Panc1 (cell line): ENCODE measurements at regions not wholly inside any gene's neighbourhood (a gene's known extent, or its start where the extent isn't known, plus 50 kb on each side); places are given as distances from the start of the nearest gene placed in this dataset.

ENCODE experiments used
- ATAC-seq: fragments of 200-7000 bp; cut with Tn5 transposase; 2 replicates; pipeline ENCODE4 v1.9.1; 2020; ENCODE audit warnings: mild to moderate bottlenecking, moderate library complexity
- BruUV-seq: library from RNA; stranded (reverse); fragments of 400-500 nt; replicated peaks from 2 replicates; lab custom pipeline; 2021; lab: Mats Ljungman, UMichigan
- CTCF ChIA-PET: fragments of 300-600 bp; sonication (Branson Sonifier 250); formaldehyde crosslinking; loops from one replicate; lab custom pipeline; 2022; ENCODE audit warnings: antibody characterized with exemption; lab: Charles Lee
- POLR2A ChIA-PET: fragments of 300-600 bp; sonication (Branson Sonifier 250); formaldehyde crosslinking; loops from one replicate; lab custom pipeline; 2022; ENCODE audit warnings: antibody characterized with exemption; lab: Charles Lee
- DNase-seq: peaks from one replicate; pipeline ENCODE4 v3.0.0-alpha.2; 2010; ENCODE audit warnings: low read depth, low spot score
- H3K27ac ChIP-seq: 2 replicates; pipeline ENCODE4 v1.5.1; 2011; ENCODE audit warnings: mild to moderate bottlenecking, low read length, inconsistent platforms
- H3K27me3 ChIP-seq: fragments of 200-500 bp; sonication (Bioruptor generic); 2 replicates; pipeline ENCODE4 v1.6.0; 2014; ENCODE audit warnings: low read length, inconsistent platforms; ENCODE audit not compliant: control insufficient read depth, insufficient read depth
- H3K36me3 ChIP-seq: fragments of 200-500 bp; sonication (Bioruptor generic); 2 replicates; pipeline ENCODE4 v1.5.1; 2014; ENCODE audit warnings: inconsistent platforms, mild to moderate bottlenecking, low read length, moderate library complexity; ENCODE audit not compliant: control insufficient read depth, insufficient read depth
- H3K4me1 ChIP-seq: 2 replicates; pipeline ENCODE4 v1.5.1; 2011; ENCODE audit warnings: inconsistent platforms, mild to moderate bottlenecking, low read length, moderate library complexity; ENCODE audit not compliant: control insufficient read depth, insufficient read depth
- H3K4me3 ChIP-seq, 2 experiments: 2 replicates each; pipeline ENCODE4 v1.5.1; 2011 to 2012; ENCODE audit warnings: low read depth in 2 of 2, low read length in 2 of 2, mild to moderate bottlenecking in 2 of 2, inconsistent platforms in 1 of 2, moderate library complexity in 1 of 2
- H3K9me3 ChIP-seq: fragments of 200-500 bp; sonication (Bioruptor generic); 2 replicates; pipeline ENCODE4 v1.5.1; 2014; ENCODE audit warnings: low read depth, mild to moderate bottlenecking, inconsistent platforms, low read length, moderate library complexity; ENCODE audit not compliant: control insufficient read depth, insufficient read depth
- CTCF ChIP-seq: fragments of 450-650 bp; IDR thresholded peaks from 2 replicates; pipeline ENCODE4 v1.5.1; 2017; ENCODE audit warnings: mild to moderate bottlenecking
- POLR2AphosphoS5 ChIP-seq: IDR thresholded peaks from 2 replicates; pipeline ENCODE4 v1.6.1; 2012; ENCODE audit warnings: mild to moderate bottlenecking, low read depth, low read length, moderate library complexity
- REST ChIP-seq, 2 experiments: IDR thresholded peaks; 2 replicates each; pipeline ENCODE4 v1.6.1; 2011 to 2012; ENCODE audit warnings: low read depth in 2 of 2, control low read depth in 1 of 2, low read length in 1 of 2, mild to moderate bottlenecking in 1 of 2, moderate library complexity in 1 of 2; ENCODE audit not compliant: insufficient read depth in 1 of 2
- SIN3A ChIP-seq: IDR thresholded peaks from 2 replicates; pipeline ENCODE4 v1.6.1; 2012; ENCODE audit warnings: low read depth, mild to moderate bottlenecking, low read length, moderate library complexity, borderline replicate concordance; ENCODE audit not compliant: insufficient read depth
- TCF7L2 ChIP-seq: IDR thresholded peaks from 2 replicates; pipeline ENCODE4 v1.6.1; 2011; ENCODE audit warnings: mild to moderate bottlenecking, low read depth, low read length, inconsistent platforms
- in situ Hi-C: cut with HindIII; loops from 2 replicates; pipeline ENCODE4 v1.10.0; 2016; ENCODE audit warnings: low sequenced_read_pairs, low pct_unique_long_range_greater_than_20kb
- intact Hi-C: fragments of 100-400 bp; cut with micrococcal nuclease; formaldehyde crosslinking; loops from one replicate; pipeline ENCODE4 v1.10.0; 2022; ENCODE audit not compliant: unreplicated experiment

GRCh38 chr2:166651991-166652390 is 157.9 kb upstream of the SCN7A start:
- ChIA-PET POLR2A (no interaction called here), CTCF (no interaction called here)
- H3K9me3 ChIP-seq = no peaks in the 10 kb centered on the region
- intact Hi-C loops (no loop called here), in situ Hi-C loops (no loop called here)
- no peak overlapping the region for H3K27ac ChIP-seq
- no peak overlapping the region for H3K4me3 ChIP-seq
- H3K36me3 ChIP-seq = no peaks in the 10 kb centered on the region
- H3K27me3 ChIP-seq = no peaks in the 10 kb centered on the region
- TF ChIP-seq TCF7L2 = no peak
- TF ChIP-seq REST (IDR thresholded peaks at IDR 0.05; ENCODE audit: insufficient read depth in 1 of 2, low read depth in 2 of 2, low read length in 1 of 2) = no peak
- TF ChIP-seq POLR2AphosphoS5 = no peak
- TF ChIP-seq SIN3A = no peak
- DNase-seq (no peak), ATAC-seq (no peak)
- no peaks in the 10 kb centered on the region for H3K4me1 ChIP-seq
- no TSS peak for BruUV-seq

- Histone ChIP-seq H3K4me3 (no peak overlapping the region), H3K36me3 (no peaks in the 10 kb centered on the region), H3K4me1 (no peaks in the 10 kb centered on the region), H3K9me3 (no peaks in the 10 kb centered on the region), H3K27me3 (no peaks in the 10 kb centered on the region), H3K27ac (no peak overlapping the region)
- TF ChIP-seq SIN3A (no peak), REST (IDR thresholded peaks at IDR 0.05; ENCODE audit: insufficient read depth in 1 of 2, low read depth in 2 of 2, low read length in 1 of 2) (no peak), POLR2AphosphoS5 (no peak), CTCF (no peak), TCF7L2 (no peak)
- intact Hi-C loops (no loop called here), in situ Hi-C loops (no loop called here)
- ATAC-seq = no peak
- ChIA-PET CTCF (no interaction called here), POLR2A (no interaction called here)
- BruUV-seq = no TSS peak
- DNase-seq = no peak
Observed at GRCh38 chr2:166651080-166651675, 157.1 kb upstream of the SCN7A start.
